Pancreas (tissue), 10 donors: ENCODE measurements at regions not wholly inside any gene's neighbourhood (a gene's known extent, or its start where the extent isn't known, plus 50 kb on each side); places are given as distances from the start of the nearest gene placed in this dataset.
"Not testable (repeated sequence)": the region's sequence is repeated elsewhere in the genome, so short reads cannot be mapped to it uniquely, and the experiment has no call there.

Experiments used
- ATAC-seq, 4 donors: fragments of 200-7000 bp; cut with Tn5 transposase; one replicate each; pipeline versions ENCODE4 v1.8.0 to v1.9.1; 2020; ENCODE audit warnings: mild to moderate bottlenecking in 4 of 4, moderate library complexity in 4 of 4
- DNase-seq, 6 donors: peaks; one replicate each; pipeline ENCODE4 v3.0.0-alpha.2; 2020
- FAIRE-seq: peaks from 2 replicates; lab custom pipeline; 2012; peaks lifted over from hg19 to GRCh38; lab: Jason Lieb, UNC
- H3K27ac ChIP-seq, 4 donors: fragments of 200-600 bp; sonication (generic); 1 replicate in 3 of 4; 2 replicates in 1 of 4; pipeline versions ENCODE4 v1.5.0 to v1.8.0; 2020
- H3K27me3 ChIP-seq, 4 donors: fragments of 200-600 bp; one replicate each; pipeline ENCODE4 v1.8.0; 2021
- H3K36me3 ChIP-seq, 3 donors: fragments of 200-600 bp; sonication (generic) in 1 of 3; one replicate each; pipeline versions ENCODE4 v1.5.0 to v1.8.0; 2020 to 2021
- H3K4me1 ChIP-seq, 3 donors: fragments of 200-600 bp; one replicate each; pipeline ENCODE4 v1.8.0; 2021
- H3K4me3 ChIP-seq, 4 donors: fragments of 200-600 bp; sonication (generic) in 2 of 4; one replicate each; pipeline versions ENCODE4 v1.5.0 to v1.8.0; 2020 to 2021
- H3K9me3 ChIP-seq, 4 donors: fragments of 200-600 bp; one replicate each; pipeline ENCODE4 v1.8.0; 2021
- CTCF ChIP-seq, 4 donors: fragments of 200-600 bp; sonication (generic) in 3 of 4; IDR thresholded peaks; one replicate each; pipeline versions ENCODE4 v1.5.0 to v1.8.0; 2021; ENCODE audit warnings: antibody characterized with exemption in 4 of 4
- WGBS, 2 donors: extraction: QIAGEN DNeasy Blood & Tissue Kit; methylation state at CpG; one replicate each; pipeline ENCODE4 v1.1.7; 2013; 5-methylcytosine and 5-hydroxymethylcytosine counted together
- intact Hi-C, 3 donors: fragments of 100-400 bp; cut with DNase I; formaldehyde crosslinking; loops; one replicate each; pipeline versions ENCODE4 v1.11.1 to v1.14.2; 2022
- donor health status: healthy with polysubstance abuse.
- donor health status: DM: no; HTN: no; CAD: no; lungs with moderate emphysema.
- donor health status: DM: no; HTN: no; CAD: no.
- donor health status: control.
- donor health status: control.
- donor health status: Bipolar disorder and iron deficiency.
- donor health status: DM: yes; HTN: yes; CAD: no.
- donor health status: DM: no; HTN: no; CAD: no.
- donor health status: DM: no; HTN: no; CAD: no.
- donor health status: DM: yes; HTN: yes; CAD: no.

GRCh38 chr22:40108396-40108795, 69.3 kb upstream of the TNRC6B start:
- Histone ChIP-seq H3K36me3 (no peaks in the 10 kb centered on the region), H3K4me3 (no peak overlapping the region), H3K9me3 (no peaks in the 10 kb centered on the region), H3K4me1 (peaks cover 8 to 22% (median 18%) of the 10 kb centered on the region in 3 donors), H3K27ac (peak overlapping the region in 2 of 4 donors; percentile 30 to 32), H3K27me3 (no peaks in the 10 kb centered on the region)
- no peak for TF ChIP-seq CTCF (IDR thresholded peaks at IDR 0.05)
- ATAC-seq (no peak), FAIRE-seq (no peak), DNase-seq (no peak)
- intact Hi-C loops, result no loop called here

DNA sequence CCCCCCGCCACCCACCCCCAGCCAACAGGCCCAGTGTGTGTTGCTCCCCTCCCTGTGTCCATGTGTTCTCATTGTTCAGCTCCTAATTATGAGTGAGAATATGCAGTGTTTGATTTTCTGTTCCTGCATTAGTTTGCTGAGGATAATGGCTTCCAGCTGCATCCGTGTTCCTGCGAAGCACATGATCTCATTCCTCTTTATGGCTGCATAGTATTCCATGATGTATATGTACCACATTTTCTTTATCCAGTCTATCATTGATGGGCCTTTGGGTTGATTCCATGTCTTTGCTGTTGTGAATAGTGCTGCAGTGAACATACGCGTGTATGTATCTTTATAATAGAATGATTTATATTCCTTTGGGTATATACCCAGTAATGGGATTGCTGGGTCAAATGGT, 68.8 kb upstream of the TNRC6B start:
- H3K27me3 ChIP-seq, H3K4me3 ChIP-seq, H3K9me3 ChIP-seq, FAIRE-seq, H3K36me3 ChIP-seq, DNase-seq, intact Hi-C loops, H3K27ac ChIP-seq, ATAC-seq: not testable (repeated sequence)
- 94 to 98% methylated on average over 5 of the region's 5 CpGs for WGBS, 2 donors
- peaks cover 8 to 22% (median 18%) of the 10 kb centered on the region in 3 donors for H3K4me1 ChIP-seq

- TF ChIP-seq CTCF (IDR thresholded peaks at IDR 0.05), result no peak
- Histone ChIP-seq H3K36me3 (no peaks in the 10 kb centered on the region), H3K27ac (no peak overlapping the region), H3K9me3 (no peaks in the 10 kb centered on the region), H3K27me3 (no peaks in the 10 kb centered on the region), H3K4me1 (peaks cover 8 to 22% (median 18%) of the 10 kb centered on the region in 3 donors), H3K4me3 (no peak overlapping the region)
- intact Hi-C loops, result no loop called here
- no peak for ATAC-seq
- WGBS, 2 donors, result 87 to 93% methylated on average over 2 of the region's 2 CpGs
- no peak for DNase-seq
- FAIRE-seq, result no peak
Observed at GRCh38 chr22:40111451-40111850, 66.3 kb upstream of the TNRC6B start.

- no peak for TF ChIP-seq CTCF (IDR thresholded peaks at IDR 0.05)
- no peaks in the 10 kb centered on the region for H3K9me3 ChIP-seq
- H3K4me3 ChIP-seq, result no peak overlapping the region
- ATAC-seq (no peak), DNase-seq (no peak), FAIRE-seq (no peak)
- H3K4me1 ChIP-seq, result peaks cover 8 to 22% (median 18%) of the 10 kb centered on the region in 3 donors
- H3K36me3 ChIP-seq, result no peaks in the 10 kb centered on the region
- H3K27me3 ChIP-seq, result no peaks in the 10 kb centered on the region
- WGBS, 2 donors, result 61 to 80% methylated on average over 3 of the region's 3 CpGs
- H3K27ac ChIP-seq, result no peak overlapping the region
- intact Hi-C loops, result no loop called here
Observed at GRCh38 chr22:40112595-40112994, 65.1 kb upstream of the TNRC6B start.

- ATAC-seq, result no peak
- Histone ChIP-seq H3K27me3 (no peaks in the 10 kb centered on the region), H3K4me3 (no peak overlapping the region), H3K36me3 (no peaks in the 10 kb centered on the region), H3K27ac (no peak overlapping the region), H3K9me3 (no peaks in the 10 kb centered on the region), H3K4me1 (peaks cover 8 to 17% (median 14%) of the 10 kb centered on the region in 3 donors)
- DNase-seq, result no peak
- intact Hi-C loops, result no loop called here
- no peak for TF ChIP-seq CTCF (IDR thresholded peaks at IDR 0.05)
- WGBS, 2 donors, result 91 to 95% methylated on average over 2 of the region's 2 CpGs
- FAIRE-seq, result no peak
Observed at GRCh38 chr22:40113696-40114095, 64.0 kb upstream of the TNRC6B start.
